ENCODE measurements at regions not wholly inside any gene's neighbourhood (a gene's known extent, or its start where the extent isn't known, plus 50 kb on each side); places are given as distances from the start of the nearest gene placed in this dataset.

DNA sequence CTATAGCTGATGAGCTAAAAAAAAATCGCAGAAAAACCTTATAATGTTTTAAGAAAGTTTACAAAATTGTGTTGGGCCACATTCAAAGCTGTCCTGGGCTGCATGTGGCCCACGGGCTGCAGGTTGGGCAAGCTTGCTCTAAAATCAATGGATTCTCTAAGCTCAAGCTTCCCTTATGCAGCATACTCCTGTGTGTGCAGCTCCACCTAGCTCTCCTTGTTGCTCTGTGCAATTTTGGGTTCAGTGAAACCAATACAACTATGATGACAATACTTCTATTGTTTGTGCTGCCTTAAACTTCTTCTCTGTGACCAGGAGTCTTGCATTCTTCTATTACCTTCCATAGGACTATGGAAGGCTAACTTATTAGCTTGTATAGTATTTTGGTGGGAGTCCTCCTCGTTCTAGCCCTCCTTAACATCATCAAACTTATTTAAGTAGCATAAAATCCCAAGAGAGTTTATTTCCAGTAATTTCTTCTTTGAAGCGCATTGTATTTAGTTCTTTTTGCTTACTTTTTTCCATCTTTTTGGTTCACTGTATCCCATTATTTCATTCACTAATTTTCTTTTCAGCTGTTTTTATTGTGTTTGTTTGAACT, 170.9 kb upstream of the SMIM30 start:
- TF ChIP-seq GABPA (IDR thresholded peaks at IDR 0.05; ENCODE audit: low read depth) = no peak
- TF ChIP-seq, protein P1, sequence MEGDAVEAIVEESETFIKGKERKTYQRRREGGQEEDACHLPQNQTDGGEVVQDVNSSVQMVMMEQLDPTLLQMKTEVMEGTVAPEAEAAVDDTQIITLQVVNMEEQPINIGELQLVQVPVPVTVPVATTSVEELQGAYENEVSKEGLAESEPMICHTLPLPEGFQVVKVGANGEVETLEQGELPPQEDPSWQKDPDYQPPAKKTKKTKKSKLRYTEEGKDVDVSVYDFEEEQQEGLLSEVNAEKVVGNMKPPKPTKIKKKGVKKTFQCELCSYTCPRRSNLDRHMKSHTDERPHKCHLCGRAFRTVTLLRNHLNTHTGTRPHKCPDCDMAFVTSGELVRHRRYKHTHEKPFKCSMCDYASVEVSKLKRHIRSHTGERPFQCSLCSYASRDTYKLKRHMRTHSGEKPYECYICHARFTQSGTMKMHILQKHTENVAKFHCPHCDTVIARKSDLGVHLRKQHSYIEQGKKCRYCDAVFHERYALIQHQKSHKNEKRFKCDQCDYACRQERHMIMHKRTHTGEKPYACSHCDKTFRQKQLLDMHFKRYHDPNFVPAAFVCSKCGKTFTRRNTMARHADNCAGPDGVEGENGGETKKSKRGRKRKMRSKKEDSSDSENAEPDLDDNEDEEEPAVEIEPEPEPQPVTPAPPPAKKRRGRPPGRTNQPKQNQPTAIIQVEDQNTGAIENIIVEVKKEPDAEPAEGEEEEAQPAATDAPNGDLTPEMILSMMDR (IDR thresholded peaks at IDR 0.05) = peak; percentile 84
- no peak for TF ChIP-seq JUND (IDR thresholded peaks at IDR 0.05)
- TF ChIP-seq, protein P2, sequence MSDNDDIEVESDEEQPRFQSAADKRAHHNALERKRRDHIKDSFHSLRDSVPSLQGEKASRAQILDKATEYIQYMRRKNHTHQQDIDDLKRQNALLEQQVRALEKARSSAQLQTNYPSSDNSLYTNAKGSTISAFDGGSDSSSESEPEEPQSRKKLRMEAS (IDR thresholded peaks at IDR 0.05; ENCODE audit: low read depth) = no peak
- TF ChIP-seq EP300 (IDR thresholded peaks at IDR 0.05; ENCODE audit: borderline replicate concordance in 1 of 2, low read depth in 1 of 2, low read length in 1 of 2) = no peak
- no peak for TF ChIP-seq FOXJ3 (CRISPR knock-in tag; IDR thresholded peaks at IDR 0.05)
- TF ChIP-seq TAF1 (IDR thresholded peaks at IDR 0.05; ENCODE audit: borderline replicate concordance, low read depth, low read length) = no peak
- TF ChIP-seq NRF1 (IDR thresholded peaks at IDR 0.05; ENCODE audit: low read depth, low read length) = no peak
- TF ChIP-seq SIN3A (IDR thresholded peaks at IDR 0.05; ENCODE audit: borderline replicate concordance, low read depth, low read length) = no peak
- TF ChIP-seq EZH2phosphoT487 (IDR thresholded peaks at IDR 0.05; ENCODE audit: borderline replicate concordance, low read depth) = no peak
- TF ChIP-seq POLR2AphosphoS5 (IDR thresholded peaks at IDR 0.05; ENCODE audit: low read depth, low read length) = no peak
- TF ChIP-seq MXI1 (IDR thresholded peaks at IDR 0.05; ENCODE audit: low read depth, low read length) = no peak
